Tibial nerve (tissue), 4 donors: ENCODE measurements at regions not wholly inside any gene's neighbourhood (a gene's known extent, or its start where the extent isn't known, plus 50 kb on each side); places are given as distances from the start of the nearest gene placed in this dataset.

ENCODE experiments used
- DNase-seq, 2 donors: peaks; one replicate each; pipeline ENCODE4 v3.0.0-alpha.2; 2019; ENCODE audit warnings: low spot score in 2 of 2
- H3K27ac ChIP-seq, 4 donors: fragments of 200-600 bp; sonication (generic) in 3 of 4; one replicate each; pipeline ENCODE4 v1.5.1; 2017 to 2019; ENCODE audit warnings: mild to moderate bottlenecking in 1 of 4
- H3K27me3 ChIP-seq, 2 donors: fragments of 200-600 bp; sonication (generic) in 1 of 2; one replicate each; pipeline versions ENCODE4 v1.5.1 to v1.6.0; 2017 to 2019
- H3K36me3 ChIP-seq, 3 donors: fragments of 200-600 bp; sonication (generic); one replicate each; pipeline ENCODE4 v1.5.1; 2018 to 2019
- H3K4me1 ChIP-seq, 4 donors: fragments of 200-600 bp; sonication (generic) in 3 of 4; one replicate each; pipeline ENCODE4 v1.5.1; 2017 to 2019
- H3K4me3 ChIP-seq, 4 donors: fragments of 200-600 bp; sonication (generic) in 3 of 4; one replicate each; pipeline ENCODE4 v1.5.1; 2017 to 2019; ENCODE audit warnings: mild to moderate bottlenecking in 1 of 4, moderate library complexity in 1 of 4
- H3K9me3 ChIP-seq, 4 donors: fragments of 200-600 bp; sonication (generic) in 3 of 4; one replicate each; pipeline ENCODE4 v1.5.1; 2017 to 2019
- CTCF ChIP-seq, 5 experiments: fragments of 200-600 bp in 3 of 5; fragments of 450-650 bp in 2 of 5; sonication (generic) in 3 of 5; IDR thresholded peaks; one replicate each; pipeline ENCODE4 v1.5.1; 2016 to 2019; ENCODE audit warnings: antibody characterized with exemption in 5 of 5, mild to moderate bottlenecking in 3 of 5, moderate library complexity in 2 of 5
- EP300 ChIP-seq, 2 donors: sonication (generic); formaldehyde crosslinking; IDR thresholded peaks; one replicate each; pipeline ENCODE4 v1.6.1; 2017; ENCODE audit warnings: antibody characterized with exemption in 2 of 2, mild to moderate bottlenecking in 1 of 2
- POLR2A ChIP-seq, 2 donors: fragments of 450-650 bp; IDR thresholded peaks; one replicate each; pipeline ENCODE4 v1.6.1; 2017; ENCODE audit warnings: antibody characterized with exemption in 2 of 2, mild to moderate bottlenecking in 2 of 2, moderate library complexity in 2 of 2
- WGBS, 2 donors: methylation state at CpG; one replicate each; pipeline ENCODE4 v1.1.5; 2018; 5-methylcytosine and 5-hydroxymethylcytosine counted together

GRCh38 chr14:65213316-65213715 is 111.0 kb upstream of the MAX start:
- H3K4me1 ChIP-seq, result peaks cover 0 to 25% (median 0%) of the 10 kb centered on the region in 4 donors
- TF ChIP-seq CTCF (IDR thresholded peaks at IDR 0.05), result no peak
- no peak for TF ChIP-seq EP300 (IDR thresholded peaks at IDR 0.05)
- no peak for TF ChIP-seq POLR2A (IDR thresholded peaks at IDR 0.05)
- no peak overlapping the region for H3K4me3 ChIP-seq
- H3K36me3 ChIP-seq, result no peaks in the 10 kb centered on the region
- no peak overlapping the region for H3K27ac ChIP-seq
- H3K27me3 ChIP-seq, result no peaks in the 10 kb centered on the region
- no peaks in the 10 kb centered on the region for H3K9me3 ChIP-seq
- DNase-seq, result no peak

- Histone ChIP-seq H3K27me3 (no peaks in the 10 kb centered on the region), H3K27ac (no peak overlapping the region), H3K4me1 (peaks cover 0 to 21% (median 0%) of the 10 kb centered on the region in 4 donors), H3K36me3 (no peaks in the 10 kb centered on the region), H3K4me3 (no peak overlapping the region), H3K9me3 (no peaks in the 10 kb centered on the region)
- no peak for DNase-seq
- no peak for TF ChIP-seq POLR2A (IDR thresholded peaks at IDR 0.05)
- no peak for TF ChIP-seq EP300 (IDR thresholded peaks at IDR 0.05)
- no peak for TF ChIP-seq CTCF (IDR thresholded peaks at IDR 0.05)
- WGBS, 2 donors, result 77 to 94% methylated on average over 2 of the region's 2 CpGs
Observed at GRCh38 chr14:65214741-65215140, 112.4 kb upstream of the MAX start.

GRCh38 chr14:65219353-65219752 is 117.0 kb upstream of the MAX start:
- Histone ChIP-seq H3K27ac (no peak overlapping the region), H3K4me1 (peaks cover 0 to 14% (median 0%) of the 10 kb centered on the region in 4 donors), H3K9me3 (no peaks in the 10 kb centered on the region), H3K36me3 (no peaks in the 10 kb centered on the region), H3K27me3 (no peaks in the 10 kb centered on the region), H3K4me3 (no peak overlapping the region)
- no peak for DNase-seq
- no peak for TF ChIP-seq CTCF (IDR thresholded peaks at IDR 0.05)
- 93 to 95% methylated on average over 4 of the region's 4 CpGs for WGBS, 2 donors

- Histone ChIP-seq H3K4me1 (peaks cover 0 to 35% (median 0%) of the 10 kb centered on the region in 4 donors), H3K9me3 (no peaks in the 10 kb centered on the region), H3K36me3 (no peaks in the 10 kb centered on the region), H3K4me3 (no peak overlapping the region), H3K27me3 (no peaks in the 10 kb centered on the region), H3K27ac (peak overlapping the region; percentile 32 to 77 (median 61))
- TF ChIP-seq POLR2A (IDR thresholded peaks at IDR 0.05), result no peak
- peak; percentile 78 to 83 (median 79) for TF ChIP-seq CTCF (IDR thresholded peaks at IDR 0.05)
- peak; percentile 8 to 58 for TF ChIP-seq EP300 (IDR thresholded peaks at IDR 0.05)
- no peak for DNase-seq
- 32 to 36% methylated on average over 9 of the region's 9 CpGs for WGBS, 2 donors
Observed at GRCh38 chr14:65222440-65222858, 120.1 kb upstream of the MAX start.

- 96 to 97% methylated on average over 5 of the region's 5 CpGs for WGBS, 2 donors
- no peak for TF ChIP-seq POLR2A (IDR thresholded peaks at IDR 0.05)
- no peak for TF ChIP-seq EP300 (IDR thresholded peaks at IDR 0.05)
- TF ChIP-seq CTCF (IDR thresholded peaks at IDR 0.05), result no peak
Observed at GRCh38 chr14:65223636-65224035, 121.3 kb upstream of the MAX start.

More at GRCh38 chr14:65223636-65224035, 121.3 kb upstream of the MAX start:
- no peak overlapping the region for H3K4me3 ChIP-seq
- H3K27ac ChIP-seq, result peak overlapping the region in 1 of 4 donors; percentile 77
- H3K9me3 ChIP-seq, result no peaks in the 10 kb centered on the region
- H3K36me3 ChIP-seq, result no peaks in the 10 kb centered on the region
- no peak for DNase-seq
- H3K27me3 ChIP-seq, result no peaks in the 10 kb centered on the region
- H3K4me1 ChIP-seq, result peaks cover 0 to 37% (median 0%) of the 10 kb centered on the region in 4 donors
